ENCODE measurements at regions not wholly inside any gene's neighbourhood (a gene's known extent, or its start where the extent isn't known, plus 50 kb on each side); places are given as distances from the start of the nearest gene placed in this dataset.

GRCh38 chr2:195555971-195556370, 101.1 kb upstream of the SLC39A10 start:
- Histone ChIP-seq H4K20me1 (ENCODE audit: insufficient read depth, low read length) (no peaks in the 10 kb centered on the region), H3K4me1 (ENCODE audit: insufficient read depth, low read length) (no peaks in the 10 kb centered on the region), H3K4me2 (ENCODE audit: low read depth, low read length) (no peak overlapping the region), H3K9ac (ENCODE audit: insufficient read depth, low read depth, low read length) (no peak overlapping the region), H3K4me3 (replicated peaks in 1 of 3; ENCODE audit: insufficient read depth in 1 of 3, low read depth in 2 of 3, low read length in 3 of 3) (no peak overlapping the region), H3K9me3 (ENCODE audit: low read length) (no peaks in the 10 kb centered on the region), H2AFZ (ENCODE audit: low read length) (no peak overlapping the region), H3K79me2 (ENCODE audit: insufficient read depth, low read length) (no peaks in the 10 kb centered on the region), H3K36me3 (replicated peaks in 1 of 2; ENCODE audit: control insufficient read depth in 1 of 2, insufficient read depth in 2 of 2, low read length in 2 of 2) (no peaks in the 10 kb centered on the region), H3K27me3 (ENCODE audit: control insufficient read depth in 1 of 2, insufficient read depth in 2 of 2, low read length in 2 of 2) (0 out of 5 replicates have a peak, but pooled peaks cover 0 to 3% of the 10 kb centered on the region in 2 experiments), H3K27ac (ENCODE audit: extremely low read length, insufficient read depth, low read length) (no peak overlapping the region)
- ChIA-PET POLR2A (no interaction called here), CTCF (ENCODE audit: low intra/inter-chr PET ratio, low total read pairs) (no interaction called here)
- intact Hi-C loops (cut with micrococcal nuclease; ENCODE audit: unreplicated experiment), result no loop called here
- 0% methylated on average over 1 of the region's 1 CpG for WGBS (ENCODE audit: low lambda C conversion rate)
- BruUV-seq (replicated peaks), result no TSS peak
- ATAC-seq (peak; percentile 79), FAIRE-seq (no peak), DNase-seq (ENCODE audit: low spot score) (peak; percentile 11)
- no peak for TF ChIP-seq KDM5B (CRISPR knock-in tag; IDR thresholded peaks at IDR 0.05; ENCODE audit: borderline replicate concordance)
- 0 out of 2 replicates have a peak, but pooled peaks have one; percentile 17 for TF ChIP-seq AHDC1 (CRISPR knock-in tag; IDR thresholded peaks at IDR 0.05; ENCODE audit: borderline replicate concordance)
- TF ChIP-seq RARA (CRISPR knock-in tag; IDR thresholded peaks at IDR 0.05), result peak; percentile 50
- peak; percentile 85 for TF ChIP-seq ZNF12 (CRISPR knock-in tag; IDR thresholded peaks at IDR 0.05)
- no peak for TF ChIP-seq ZIK1 (CRISPR knock-in tag; IDR thresholded peaks at IDR 0.05; ENCODE audit: borderline replicate concordance, low read depth)
- TF ChIP-seq MAFK (conservative IDR thresholded peaks at IDR 0.05 in 1 of 2, IDR thresholded peaks at IDR 0.05 in 1 of 2; ENCODE audit: low read length in 2 of 2), result 0 out of 4 replicates have a peak, but pooled peaks have one; percentile 11 to 18
- in situ Hi-C loops (cut with HindIII; ENCODE audit: extremely low pct_ligation_motif_present, low pct_unique_long_range_greater_than_20kb), result no loop called here
